Effector CD8-positive, alpha-beta T cell (primary cell): ENCODE measurements at regions not wholly inside any gene's neighbourhood (a gene's known extent, or its start where the extent isn't known, plus 50 kb on each side); places are given as distances from the start of the nearest gene placed in this dataset.

ENCODE experiments used
- DNase-seq: peaks from one replicate; lab custom pipeline; 2025; lab: John Stamatoyannopoulos, UW

DNA sequence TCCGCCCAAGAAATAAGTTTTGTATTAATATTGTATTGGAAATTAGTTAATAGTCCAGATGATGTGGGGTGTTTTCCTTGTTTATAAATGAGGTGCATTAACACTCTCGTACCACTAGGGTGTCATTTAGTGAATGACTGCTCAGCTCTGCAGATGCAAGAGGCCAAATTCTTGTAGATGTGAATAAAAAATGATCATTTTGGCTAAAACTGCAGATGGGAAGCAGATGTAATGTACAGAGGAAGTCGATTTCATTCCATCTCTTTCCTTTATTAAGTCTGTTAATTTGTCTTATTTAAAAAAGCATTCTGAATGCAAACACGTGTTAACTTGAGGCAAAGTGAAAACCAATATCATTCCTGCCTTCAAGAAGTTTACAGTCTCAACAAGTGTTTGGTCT lies 108.1 kb downstream of the DHX15 start:
- DNase-seq, result no peak

DNA sequence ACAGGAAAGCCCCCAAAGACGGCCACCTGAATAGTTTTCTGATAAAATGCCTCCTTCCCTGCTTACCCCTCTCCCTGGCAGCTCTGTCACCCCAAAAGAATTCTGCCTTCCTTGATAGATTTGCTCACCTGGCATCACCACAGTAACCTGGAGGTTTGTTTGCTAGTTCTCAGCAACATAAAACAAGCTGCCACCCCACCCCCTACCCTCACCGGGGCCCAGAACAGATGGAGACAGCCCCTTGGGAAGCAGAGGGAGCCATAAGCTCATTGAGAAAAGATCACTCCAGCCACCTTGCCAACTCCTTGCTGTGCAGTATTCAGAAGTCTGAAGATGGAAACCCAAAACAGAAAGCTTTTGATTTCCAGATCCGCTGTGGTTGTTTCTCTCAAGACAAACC lies 108.6 kb downstream of the DHX15 start:
- no peak for DNase-seq

DNA sequence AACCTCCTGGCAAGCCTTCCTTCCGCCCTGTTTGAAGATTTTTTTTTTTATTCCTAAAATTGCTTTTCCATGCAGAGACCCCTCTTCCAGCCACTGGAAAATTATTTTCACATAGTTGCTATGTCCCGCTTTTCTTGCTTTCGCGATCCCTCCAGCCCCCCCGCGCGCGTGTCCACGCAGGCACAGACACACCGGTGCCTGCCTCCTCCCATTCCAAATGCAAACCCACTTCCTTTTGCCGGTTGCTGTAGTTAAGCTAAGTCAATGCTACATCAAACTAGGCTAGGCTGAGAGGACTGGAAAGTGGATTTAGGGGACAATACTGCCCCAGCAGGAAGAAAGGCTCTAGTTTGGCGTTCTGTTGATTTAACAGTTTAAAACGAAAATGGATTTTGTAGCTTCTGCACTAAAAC lies 111.0 kb downstream of the DHX15 start:
- no peak for DNase-seq

DNA sequence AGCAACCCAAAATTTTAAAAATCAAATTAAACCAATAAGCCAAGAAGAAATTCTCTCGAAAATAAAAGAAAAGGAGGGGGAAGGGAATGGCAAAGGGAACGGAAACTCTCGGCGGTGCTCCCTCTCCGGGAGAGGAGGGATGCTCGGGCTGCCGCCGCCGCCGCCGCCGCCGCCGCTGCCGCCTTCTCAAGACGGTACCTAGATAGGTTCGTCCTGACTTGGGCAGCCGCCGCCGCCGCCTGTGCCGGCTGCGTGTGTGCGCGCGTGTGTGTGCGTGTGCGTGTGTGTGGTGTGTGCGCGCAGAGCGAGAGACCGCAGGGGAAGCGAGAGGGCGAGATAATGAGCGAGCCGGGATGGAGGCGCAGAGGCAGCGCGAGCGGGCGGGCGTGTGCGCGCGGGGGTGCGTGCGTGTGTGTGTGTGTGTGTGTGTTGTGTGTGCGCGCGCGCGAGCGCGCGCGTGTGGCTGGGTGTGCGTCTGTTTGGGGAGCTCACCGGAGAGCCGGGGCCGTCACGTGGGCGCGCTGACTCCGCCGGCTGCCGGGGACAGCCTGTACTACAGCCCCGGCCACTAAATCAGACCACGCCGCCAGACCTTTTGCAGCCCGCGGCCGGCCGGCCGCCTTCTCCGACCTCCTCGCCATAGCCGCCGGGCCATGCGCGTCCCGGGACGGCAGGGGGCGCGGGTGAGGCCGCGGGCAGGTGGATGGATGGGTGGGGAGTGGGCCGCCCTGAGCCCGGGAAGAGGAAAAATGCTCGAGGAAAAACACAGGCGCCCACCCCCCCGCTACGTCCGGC lies 111.6 kb downstream of the DHX15 start:
- peak; percentile 12 for DNase-seq

DNA sequence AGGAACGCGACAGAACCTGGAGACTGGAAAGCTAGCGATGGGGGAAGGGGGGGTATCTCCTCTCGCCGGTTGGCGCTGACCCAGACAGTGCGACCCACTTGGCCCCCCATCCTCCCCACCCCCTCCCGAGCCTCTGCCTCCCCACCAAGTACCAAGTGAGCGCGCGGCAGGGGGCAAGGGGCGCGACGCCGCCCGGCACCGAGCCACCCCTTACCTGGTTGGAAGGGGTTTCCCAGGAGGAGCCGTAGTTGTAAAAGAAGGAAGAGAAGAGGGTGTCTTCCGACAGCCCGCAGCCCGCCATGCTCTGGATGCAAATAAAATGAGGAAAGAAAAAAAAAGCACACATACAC lies 112.2 kb downstream of the DHX15 start:
- no peak for DNase-seq

DNA sequence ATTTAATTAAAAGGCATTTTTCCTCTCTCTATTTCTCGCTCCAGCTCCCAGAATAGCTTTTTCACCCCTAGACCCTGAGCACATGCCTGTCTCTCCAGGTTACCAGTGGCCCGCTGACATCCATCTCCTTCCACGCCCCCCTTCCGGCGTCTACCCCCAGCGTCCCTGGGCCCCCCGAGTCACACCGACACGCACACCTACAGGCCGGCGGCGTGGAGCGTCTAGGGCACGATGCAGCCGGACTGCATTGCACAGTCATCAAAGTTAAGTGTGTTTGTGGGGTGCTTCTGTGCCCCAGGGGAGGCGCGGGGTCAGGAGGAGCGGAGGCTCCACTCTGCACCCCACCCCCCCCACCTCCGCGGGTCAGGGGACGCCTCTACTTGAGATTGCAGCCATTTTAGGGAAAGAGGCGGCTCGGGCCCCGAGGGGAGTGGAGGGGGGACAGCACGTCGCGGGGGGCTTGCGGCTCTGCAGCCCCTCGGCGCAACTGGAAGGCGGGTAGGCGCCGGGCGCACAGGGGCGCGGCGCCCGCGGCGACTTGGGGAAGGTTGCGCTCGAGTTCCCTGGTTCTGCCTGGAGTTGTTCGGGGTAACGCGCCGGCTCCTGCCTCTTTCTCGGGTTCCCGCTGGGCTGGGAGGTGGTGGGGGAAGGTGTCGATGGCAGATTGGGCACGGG lies 112.7 kb downstream of the DHX15 start:
- DNase-seq, result no peak

DNA sequence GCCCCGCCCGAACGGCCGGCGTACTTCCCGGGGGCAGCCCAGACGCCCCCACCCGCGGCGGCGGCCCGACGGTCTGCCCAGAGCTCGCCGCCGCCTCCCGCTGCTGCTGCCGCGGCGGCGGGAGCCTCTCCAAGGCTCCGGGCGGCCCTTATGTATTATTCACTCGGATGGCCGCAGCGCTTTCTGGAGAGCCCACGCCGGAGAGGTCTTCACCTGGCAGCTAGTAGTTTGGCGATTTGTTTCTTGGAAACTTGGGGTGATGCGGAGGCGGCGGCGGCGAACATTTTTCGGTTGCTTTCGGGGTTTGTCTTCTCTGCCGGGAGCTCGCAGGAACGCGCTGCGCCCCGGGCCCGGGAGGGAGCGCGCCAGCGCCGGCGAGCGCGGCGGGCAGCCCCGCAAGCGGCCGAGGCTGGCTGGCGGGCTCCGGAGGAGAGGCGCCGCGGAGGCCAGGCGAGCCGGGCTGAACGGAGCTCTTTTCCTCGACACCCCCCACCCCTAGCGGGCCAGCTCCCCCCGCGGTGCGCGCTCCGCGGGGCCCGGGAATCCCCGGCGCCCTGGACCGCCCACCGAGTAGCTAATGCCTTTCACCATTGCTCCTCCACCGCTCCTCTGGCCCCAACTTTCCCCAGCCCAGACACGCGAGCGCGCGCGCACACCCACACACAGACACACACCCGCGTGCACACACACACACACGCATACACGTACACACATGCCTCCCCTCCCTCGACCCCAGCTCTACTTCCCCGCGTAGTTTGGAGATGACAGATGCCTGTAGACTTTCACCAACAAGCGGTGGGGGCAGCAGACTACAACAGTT lies 113.5 kb downstream of the DHX15 start:
- DNase-seq, result no peak

DNA sequence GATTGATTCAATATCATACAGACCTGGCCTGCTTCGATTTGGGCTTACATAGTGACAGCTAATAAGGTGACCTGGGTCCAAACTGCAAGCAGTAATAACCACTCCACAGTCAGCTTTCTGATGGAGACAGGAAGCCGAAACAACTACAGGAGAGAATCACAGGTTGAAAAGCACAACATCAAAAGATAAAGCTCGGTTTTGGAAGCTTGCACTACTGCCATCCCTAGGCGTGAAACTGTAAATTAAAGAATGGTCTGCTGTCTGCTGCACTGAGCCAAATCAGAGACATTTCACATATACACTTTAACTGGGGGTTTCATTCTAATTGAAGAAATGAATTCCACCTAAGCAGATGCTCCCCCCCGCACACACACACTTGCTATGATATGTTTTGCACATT lies 116.3 kb downstream of the DHX15 start:
- DNase-seq, result no peak

DNA sequence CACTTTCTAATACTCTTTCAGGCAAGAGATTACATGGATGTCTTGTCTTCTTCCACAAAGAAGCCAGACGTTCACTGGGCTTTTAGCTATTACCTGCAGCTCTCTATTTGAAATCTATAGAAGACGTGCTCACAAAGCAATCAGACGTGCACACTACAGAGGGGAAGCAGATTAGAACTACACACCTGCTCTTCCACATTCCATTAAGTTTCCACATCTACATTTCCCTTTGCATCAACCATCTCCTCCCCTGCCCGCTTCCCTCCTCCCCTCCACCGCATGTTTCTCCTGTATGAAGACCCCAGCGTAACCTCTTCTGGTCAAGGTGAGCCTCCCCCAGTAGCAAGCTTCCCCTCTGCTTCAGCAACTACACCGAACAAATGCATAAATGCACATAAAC lies 119.8 kb downstream of the DHX15 start:
- no peak for DNase-seq

DNA sequence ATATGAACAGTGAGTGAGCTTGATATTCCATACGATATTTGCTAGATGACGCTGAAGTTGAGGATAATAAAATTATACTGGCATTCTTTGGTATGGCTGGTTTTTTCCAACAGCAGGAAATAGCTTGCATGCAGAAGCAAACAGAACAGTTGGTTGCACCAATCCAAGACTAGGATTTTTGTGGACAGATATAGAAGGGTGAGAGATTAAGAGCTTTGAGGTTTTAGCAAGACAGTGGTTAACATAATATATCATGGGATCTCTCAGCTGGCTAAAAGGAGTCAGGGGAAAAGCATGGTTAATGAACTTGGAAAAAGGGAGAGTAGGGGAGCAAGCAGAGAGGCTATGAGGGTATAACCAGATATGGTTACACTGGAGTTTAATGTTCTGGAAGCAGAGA lies 127.9 kb downstream of the DHX15 start:
- DNase-seq, result no peak

DNA sequence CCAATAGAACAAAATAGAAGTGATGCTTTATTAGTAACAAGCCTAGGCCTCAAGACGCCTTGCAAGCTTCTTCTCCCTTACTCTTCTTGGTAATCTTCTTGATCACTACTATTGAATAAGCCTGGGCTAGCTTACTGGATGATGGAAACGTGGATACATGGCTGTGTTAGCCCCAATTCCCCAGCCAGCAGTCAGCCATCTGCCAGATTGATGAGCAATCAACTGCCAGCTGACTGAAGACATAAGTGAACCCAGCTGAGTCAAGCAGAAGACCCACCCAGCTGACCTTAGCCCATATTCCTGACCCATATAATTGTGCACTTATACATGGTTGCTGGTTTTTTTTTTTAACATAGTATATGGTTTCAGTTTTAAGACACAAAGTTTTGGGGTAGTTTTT lies 130.4 kb downstream of the DHX15 start:
- DNase-seq, result no peak

DNA sequence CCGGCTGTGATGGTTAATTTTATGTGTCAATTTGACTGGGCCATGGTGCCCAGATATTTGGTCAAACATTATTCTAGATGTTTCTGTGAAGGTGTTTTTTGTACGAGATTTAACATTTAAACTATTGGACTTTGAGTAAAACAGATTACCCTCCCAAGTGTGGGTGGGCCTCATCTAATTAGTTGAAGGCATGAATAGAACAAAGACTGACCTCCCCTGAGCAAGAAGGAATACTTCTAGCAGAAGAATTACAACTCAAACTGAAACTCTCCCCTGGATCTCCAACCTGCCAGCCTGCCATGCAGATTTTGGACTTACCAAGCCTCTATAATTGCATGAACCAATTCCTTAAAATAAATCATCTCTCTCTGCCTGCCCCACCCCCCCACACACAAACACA lies 132.5 kb downstream of the DHX15 start:
- no peak for DNase-seq

DNA sequence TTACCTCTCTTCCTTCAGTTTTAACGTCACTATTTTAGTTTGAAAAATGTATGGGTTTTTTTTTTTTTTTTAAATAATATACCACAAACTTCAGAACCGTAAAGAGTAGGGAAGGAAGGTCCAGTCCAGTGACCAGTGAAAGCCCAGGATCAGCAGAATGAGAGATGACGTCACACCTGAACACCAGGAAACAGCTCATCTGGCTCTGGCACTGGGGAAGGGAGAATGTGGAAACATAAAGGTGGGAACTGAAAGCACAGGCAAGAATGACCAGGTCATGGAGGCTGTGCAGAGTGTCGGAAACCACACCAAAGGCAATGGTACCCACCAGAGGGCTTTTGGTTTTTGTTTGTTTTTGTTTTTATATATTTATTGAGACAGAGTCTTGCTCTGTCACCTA lies 141.2 kb downstream of the DHX15 start:
- DNase-seq, result no peak

DNA sequence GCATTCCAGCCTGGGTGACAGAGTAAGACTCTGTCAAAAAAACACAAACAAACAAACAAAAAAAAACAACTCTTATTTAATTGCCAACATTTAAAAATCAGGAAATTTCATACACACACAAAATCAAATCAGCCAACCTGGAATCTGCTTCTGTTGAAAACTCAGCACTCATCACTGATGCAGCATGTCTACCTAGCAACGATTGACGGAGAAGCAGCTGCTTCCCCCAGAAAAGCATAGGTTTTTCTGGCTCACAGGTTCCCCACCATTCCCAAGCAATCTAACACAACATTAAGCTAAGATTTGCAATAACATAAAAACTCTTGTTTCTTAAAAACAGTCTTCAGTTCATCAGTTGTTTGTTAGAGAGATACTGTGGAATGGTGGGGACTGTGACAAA lies 143.6 kb downstream of the DHX15 start:
- no peak for DNase-seq

DNA sequence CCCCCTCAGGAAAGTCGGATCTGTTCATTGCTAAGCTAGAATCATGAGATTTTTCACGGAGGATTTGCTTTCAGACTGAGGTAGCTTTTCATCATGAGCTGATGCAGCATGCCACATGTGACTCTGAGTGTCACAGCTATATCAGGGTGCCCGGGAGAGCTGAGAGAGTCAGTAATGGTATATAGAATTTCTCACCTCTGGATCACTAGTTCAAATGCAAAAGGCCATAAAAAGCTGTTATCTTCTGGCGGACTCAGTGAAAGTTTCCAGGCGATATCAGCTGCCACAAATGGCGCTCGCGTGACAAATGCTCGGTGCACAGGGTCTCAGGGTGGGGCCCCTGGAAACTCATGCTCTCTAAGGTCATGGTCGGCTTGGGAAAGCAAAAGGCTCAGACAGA lies 150.1 kb downstream of the DHX15 start:
- no peak for DNase-seq

DNA sequence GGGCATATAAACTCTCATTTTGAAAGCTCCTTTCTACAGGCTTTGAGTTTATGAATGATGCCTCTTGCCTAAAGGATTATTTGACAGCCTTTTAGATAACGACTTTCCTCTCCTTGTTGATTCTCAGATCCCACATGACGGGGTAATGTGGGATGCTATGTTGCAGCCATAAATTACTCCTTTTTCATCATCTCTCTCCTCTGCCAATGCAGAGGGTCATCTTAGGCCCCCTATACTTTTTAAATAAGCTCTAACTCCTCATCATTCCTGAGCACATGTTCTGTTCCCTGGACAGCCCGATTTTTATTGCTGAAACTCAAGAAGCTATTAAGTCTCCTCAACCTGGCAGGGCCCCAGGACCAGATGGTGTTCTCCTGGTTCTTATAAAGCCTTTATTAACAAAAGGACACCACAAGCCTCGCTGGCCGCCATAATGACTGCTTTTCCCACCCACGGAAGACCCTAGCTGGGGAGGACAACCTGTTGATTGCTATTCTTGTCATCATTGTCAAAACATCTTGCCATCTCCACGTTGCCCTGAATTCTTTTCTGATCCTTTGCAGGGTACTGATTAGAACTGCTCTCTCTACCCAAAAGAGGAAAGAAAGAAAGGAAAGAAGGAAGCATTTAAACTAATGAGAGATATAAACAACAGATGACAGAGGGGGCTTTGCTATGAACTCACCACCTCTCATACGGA lies 150.7 kb downstream of the DHX15 start:
- no peak for DNase-seq

DNA sequence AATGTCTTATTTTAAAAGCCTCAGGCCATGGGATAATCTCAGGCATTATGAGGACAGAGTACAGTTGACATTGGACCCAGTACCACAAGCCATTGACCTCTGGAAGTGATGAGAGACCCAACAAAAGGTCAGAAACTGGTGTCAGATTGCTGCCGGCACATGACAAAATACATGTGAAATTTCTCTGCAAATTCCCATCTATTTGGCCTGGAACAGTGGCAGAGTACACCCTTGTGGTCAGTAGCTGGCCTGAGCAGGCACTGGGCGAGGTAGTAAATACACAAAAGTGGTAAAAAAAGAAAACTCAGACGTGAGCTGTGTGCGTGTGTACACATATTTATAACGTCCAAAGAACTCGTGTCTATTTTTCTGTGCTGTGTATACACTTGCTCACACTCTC lies 155.5 kb downstream of the DHX15 start:
- DNase-seq, result no peak

DNA sequence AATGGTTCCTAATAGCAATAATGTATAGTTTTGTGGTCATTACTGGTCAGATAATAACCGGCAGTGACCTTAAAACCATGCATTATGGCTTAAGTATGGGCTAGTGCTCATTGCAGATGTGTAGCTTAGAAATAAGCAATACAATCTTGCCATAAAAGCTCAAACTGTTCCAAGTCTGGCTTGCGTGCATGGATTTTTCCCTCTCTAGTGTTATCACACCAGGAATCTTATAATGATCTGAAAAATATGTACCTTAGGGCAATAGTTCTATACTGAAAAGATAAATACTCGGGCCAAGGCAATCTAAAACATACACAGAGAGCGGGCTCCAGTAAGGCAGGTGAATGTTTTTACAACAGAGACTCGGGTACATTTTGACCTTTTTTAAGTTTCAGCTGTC lies 157.8 kb downstream of the DHX15 start:
- no peak for DNase-seq

DNA sequence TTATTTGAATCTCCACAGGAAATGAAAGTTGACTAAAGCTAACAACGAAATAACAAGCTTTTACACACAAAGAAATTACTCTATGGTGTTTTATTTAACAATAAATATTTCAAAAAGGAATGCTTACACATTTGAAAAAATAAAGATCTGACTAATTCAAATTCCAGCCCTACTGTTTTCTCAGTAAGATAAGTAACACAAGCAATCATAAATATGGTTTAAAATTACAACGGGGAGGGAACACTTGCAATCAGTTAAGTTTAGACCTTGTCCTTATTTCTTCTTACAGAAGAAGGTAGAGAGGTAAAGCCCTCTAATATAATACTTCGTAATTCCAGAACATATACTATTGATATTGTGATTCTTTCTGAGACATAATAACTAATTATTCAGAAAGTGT lies 158.5 kb downstream of the DHX15 start:
- DNase-seq, result no peak

DNA sequence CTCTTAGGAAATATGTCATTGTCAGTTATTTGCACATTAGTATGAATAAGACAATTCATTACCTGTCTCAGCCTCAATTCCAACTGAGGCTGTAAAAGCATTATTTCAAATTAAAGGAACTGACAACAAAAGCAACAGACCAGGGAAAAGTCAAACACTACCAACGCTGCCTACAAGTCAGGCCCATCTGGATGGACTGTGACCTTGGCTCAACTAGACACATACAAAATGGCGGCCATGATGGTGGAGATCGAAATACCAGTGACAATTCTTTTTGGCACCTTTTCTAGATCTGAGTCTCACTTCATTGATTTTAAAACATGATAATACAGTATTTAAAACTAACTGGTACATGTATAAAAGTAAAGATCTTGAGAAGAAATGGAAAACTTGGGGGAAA lies 160.7 kb downstream of the DHX15 start:
- DNase-seq, result no peak

DNA sequence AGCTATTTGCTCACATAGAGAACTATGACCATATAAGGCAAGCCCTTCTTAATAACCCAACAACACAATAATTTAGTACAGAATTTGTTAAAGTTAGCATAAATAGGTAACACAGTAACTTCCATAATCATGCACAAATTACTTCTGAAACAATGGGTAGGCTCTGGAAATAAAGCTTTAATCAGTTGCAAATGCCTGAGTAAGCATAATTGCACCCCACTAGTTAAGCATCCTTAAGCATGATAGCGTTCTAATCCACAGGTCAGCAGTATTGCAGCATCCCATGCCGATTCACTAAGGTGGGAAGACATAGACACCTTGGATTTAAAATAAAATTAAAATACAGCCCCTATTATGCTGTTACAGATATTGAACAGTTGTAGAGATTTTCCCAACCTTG lies 161.7 kb downstream of the DHX15 start:
- DNase-seq, result no peak
